Uterus (tissue), 3 donors: ENCODE measurements at regions not wholly inside any gene's neighbourhood (a gene's known extent, or its start where the extent isn't known, plus 50 kb on each side); places are given as distances from the start of the nearest gene placed in this dataset.

Experiments used
- DNase-seq, 2 donors: peaks; one replicate each; pipeline ENCODE4 v3.0.0-alpha.2; 2019 to 2020
- H3K27ac ChIP-seq, 2 donors: fragments of 200-600 bp; sonication (generic); 1 replicate in 1 of 2; 2 replicates in 1 of 2; pipeline ENCODE4 v1.5.1; 2016 to 2018
- H3K27me3 ChIP-seq, 2 donors: fragments of 200-600 bp; sonication (generic); one replicate each; pipeline ENCODE4 v1.5.1; 2018 to 2019; ENCODE audit warnings: control low read depth in 1 of 2
- H3K36me3 ChIP-seq, 2 donors: fragments of 200-600 bp; sonication (generic); one replicate each; pipeline ENCODE4 v1.5.1; 2019; ENCODE audit warnings: control low read depth in 1 of 2
- H3K4me1 ChIP-seq, 2 donors: fragments of 200-600 bp; sonication (generic); one replicate each; pipeline ENCODE4 v1.5.1; 2018 to 2019; ENCODE audit warnings: control low read depth in 1 of 2
- H3K4me3 ChIP-seq, 2 donors: fragments of 200-600 bp; sonication (generic); 1 replicate in 1 of 2; 2 replicates in 1 of 2; pipeline ENCODE4 v1.5.1; 2018 to 2019; ENCODE audit warnings: mild to moderate bottlenecking in 1 of 2
- H3K9me3 ChIP-seq, 2 donors: fragments of 200-600 bp; sonication (generic); one replicate each; pipeline ENCODE4 v1.5.1; 2019; ENCODE audit warnings: control low read depth in 1 of 2
- POLR2A ChIP-seq, 2 donors: fragments of 450-650 bp; IDR thresholded peaks; one replicate each; pipeline ENCODE4 v1.6.1; 2016; ENCODE audit warnings: antibody characterized with exemption in 2 of 2, mild to moderate bottlenecking in 1 of 2, moderate library complexity in 1 of 2
- intact Hi-C: fragments of 100-400 bp; cut with DNase I; formaldehyde crosslinking; loops from one replicate; pipeline ENCODE4 v1.15.1; 2023; ENCODE audit warnings: low total_unique reads
- TF ChIP-seq, protein P1 (sequence below), 4 experiments: fragments of 200-600 bp in 2 of 4; fragments of 450-650 bp in 2 of 4; sonication (generic) in 2 of 4; IDR thresholded peaks; one replicate each; pipeline ENCODE4 v1.5.1; 2016 to 2019; ENCODE audit warnings: antibody characterized with exemption in 4 of 4, mild to moderate bottlenecking in 2 of 4, moderate library complexity in 1 of 4
- donor health status: DM: yes; HTN: yes; CAD: no.

DNA sequence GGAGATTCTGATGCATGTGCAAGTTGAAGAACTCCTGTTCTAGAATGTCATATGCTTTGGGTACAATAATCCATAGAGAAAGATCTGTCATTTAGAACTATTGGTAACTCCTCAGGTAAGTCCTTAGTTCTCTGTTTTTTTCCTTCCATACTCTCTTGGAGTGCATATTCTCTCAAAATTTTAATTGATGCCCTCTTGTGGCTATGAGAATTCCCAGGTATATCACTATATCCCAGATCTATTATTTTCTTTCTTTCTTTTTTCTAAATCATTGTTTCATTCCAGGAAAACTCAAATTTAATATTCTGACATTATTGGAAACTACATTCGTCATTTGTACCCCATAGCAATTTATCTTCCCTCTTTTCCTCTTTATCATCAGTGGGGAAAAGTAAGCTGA lies 485.4 kb downstream of the KLF5 start:
- Histone ChIP-seq H3K27ac (no peak overlapping the region), H3K9me3 (no peaks in the 10 kb centered on the region), H3K4me1 (no peaks in the 10 kb centered on the region), H3K4me3 (no peak overlapping the region), H3K36me3 (no peaks in the 10 kb centered on the region), H3K27me3 (no peaks in the 10 kb centered on the region)
- DNase-seq, result no peak
- intact Hi-C loops, result no loop called here
- no peak for TF ChIP-seq POLR2A (IDR thresholded peaks at IDR 0.05)
- TF ChIP-seq, protein P1, sequence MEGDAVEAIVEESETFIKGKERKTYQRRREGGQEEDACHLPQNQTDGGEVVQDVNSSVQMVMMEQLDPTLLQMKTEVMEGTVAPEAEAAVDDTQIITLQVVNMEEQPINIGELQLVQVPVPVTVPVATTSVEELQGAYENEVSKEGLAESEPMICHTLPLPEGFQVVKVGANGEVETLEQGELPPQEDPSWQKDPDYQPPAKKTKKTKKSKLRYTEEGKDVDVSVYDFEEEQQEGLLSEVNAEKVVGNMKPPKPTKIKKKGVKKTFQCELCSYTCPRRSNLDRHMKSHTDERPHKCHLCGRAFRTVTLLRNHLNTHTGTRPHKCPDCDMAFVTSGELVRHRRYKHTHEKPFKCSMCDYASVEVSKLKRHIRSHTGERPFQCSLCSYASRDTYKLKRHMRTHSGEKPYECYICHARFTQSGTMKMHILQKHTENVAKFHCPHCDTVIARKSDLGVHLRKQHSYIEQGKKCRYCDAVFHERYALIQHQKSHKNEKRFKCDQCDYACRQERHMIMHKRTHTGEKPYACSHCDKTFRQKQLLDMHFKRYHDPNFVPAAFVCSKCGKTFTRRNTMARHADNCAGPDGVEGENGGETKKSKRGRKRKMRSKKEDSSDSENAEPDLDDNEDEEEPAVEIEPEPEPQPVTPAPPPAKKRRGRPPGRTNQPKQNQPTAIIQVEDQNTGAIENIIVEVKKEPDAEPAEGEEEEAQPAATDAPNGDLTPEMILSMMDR (IDR thresholded peaks at IDR 0.05), result no peak

GRCh38 chr13:73542446-73542845 lies 483.6 kb downstream of the KLF5 start:
- Histone ChIP-seq H3K4me3 (no peak overlapping the region), H3K36me3 (no peaks in the 10 kb centered on the region), H3K9me3 (no peaks in the 10 kb centered on the region), H3K27ac (no peak overlapping the region), H3K27me3 (no peaks in the 10 kb centered on the region), H3K4me1 (no peaks in the 10 kb centered on the region)
- TF ChIP-seq, protein P1 (IDR thresholded peaks at IDR 0.05), result no peak
- TF ChIP-seq POLR2A (IDR thresholded peaks at IDR 0.05), result no peak
- intact Hi-C loops, result no loop called here
- DNase-seq, result no peak

GRCh38 chr13:73536865-73537264 lies 478.1 kb downstream of the KLF5 start:
- TF ChIP-seq, protein P1 (IDR thresholded peaks at IDR 0.05), result no peak
- no peak for TF ChIP-seq POLR2A (IDR thresholded peaks at IDR 0.05)
- intact Hi-C loops, result no loop called here
- no peaks in the 10 kb centered on the region for H3K36me3 ChIP-seq
- no peak for DNase-seq
- H3K27ac ChIP-seq, result no peak overlapping the region
- H3K4me3 ChIP-seq, result no peak overlapping the region
- H3K27me3 ChIP-seq, result no peaks in the 10 kb centered on the region
- H3K9me3 ChIP-seq, result no peaks in the 10 kb centered on the region
- no peaks in the 10 kb centered on the region for H3K4me1 ChIP-seq

DNA sequence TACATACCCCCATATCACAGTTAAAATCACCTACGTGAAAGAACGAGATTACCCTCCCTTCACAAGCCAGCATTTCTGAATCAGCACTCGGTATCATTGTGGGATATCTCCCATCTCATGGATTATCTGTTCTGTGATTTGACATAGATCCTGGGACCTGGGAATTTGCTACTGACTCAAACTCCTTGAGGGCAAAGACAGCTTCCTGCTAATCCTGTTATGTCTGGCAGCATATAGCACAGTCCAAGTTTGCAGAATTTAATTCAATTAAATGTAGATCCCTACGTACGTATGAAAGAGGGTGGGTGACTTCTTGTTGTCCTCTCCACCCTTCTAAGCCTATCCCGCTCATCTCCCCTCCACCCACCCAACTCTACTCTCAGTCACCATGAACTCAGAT lies 476.5 kb downstream of the KLF5 start:
- TF ChIP-seq, protein P1 (IDR thresholded peaks at IDR 0.05), result no peak
- no peak for TF ChIP-seq POLR2A (IDR thresholded peaks at IDR 0.05)
- no peaks in the 10 kb centered on the region for H3K9me3 ChIP-seq
- no peak overlapping the region for H3K4me3 ChIP-seq
- no peak for DNase-seq
- no peak overlapping the region for H3K27ac ChIP-seq
- intact Hi-C loops, result no loop called here
- H3K4me1 ChIP-seq, result no peaks in the 10 kb centered on the region
- H3K27me3 ChIP-seq, result no peaks in the 10 kb centered on the region
- no peaks in the 10 kb centered on the region for H3K36me3 ChIP-seq

GRCh38 chr13:73532987-73533510 lies 474.2 kb downstream of the KLF5 start:
- intact Hi-C loops, result no loop called here
- H3K27ac ChIP-seq, result no peak overlapping the region
- H3K9me3 ChIP-seq, result no peaks in the 10 kb centered on the region
- DNase-seq, result no peak
- H3K27me3 ChIP-seq, result no peaks in the 10 kb centered on the region
- no peaks in the 10 kb centered on the region for H3K4me1 ChIP-seq
- no peak overlapping the region for H3K4me3 ChIP-seq
- TF ChIP-seq, protein P1 (IDR thresholded peaks at IDR 0.05), result no peak
- no peak for TF ChIP-seq POLR2A (IDR thresholded peaks at IDR 0.05)
- H3K36me3 ChIP-seq, result no peaks in the 10 kb centered on the region
